Midbrain (tissue), 1 donor: ENCODE measurements at regions not wholly inside any gene's neighbourhood (a gene's known extent, or its start where the extent isn't known, plus 50 kb on each side); places are given as distances from the start of the nearest gene placed in this dataset.
"Not testable (repeated sequence)": the region's sequence is repeated elsewhere in the genome, so short reads cannot be mapped to it uniquely, and the experiment has no call there.

Experiments used
- DNase-seq: peaks from one replicate; lab custom pipeline; 2025; lab: John Stamatoyannopoulos, UW

- DNase-seq: no peak
These were observed 142.8 kb downstream of the DLL1 start for GRCh38 chr6:170147832-170148708.

DNA sequence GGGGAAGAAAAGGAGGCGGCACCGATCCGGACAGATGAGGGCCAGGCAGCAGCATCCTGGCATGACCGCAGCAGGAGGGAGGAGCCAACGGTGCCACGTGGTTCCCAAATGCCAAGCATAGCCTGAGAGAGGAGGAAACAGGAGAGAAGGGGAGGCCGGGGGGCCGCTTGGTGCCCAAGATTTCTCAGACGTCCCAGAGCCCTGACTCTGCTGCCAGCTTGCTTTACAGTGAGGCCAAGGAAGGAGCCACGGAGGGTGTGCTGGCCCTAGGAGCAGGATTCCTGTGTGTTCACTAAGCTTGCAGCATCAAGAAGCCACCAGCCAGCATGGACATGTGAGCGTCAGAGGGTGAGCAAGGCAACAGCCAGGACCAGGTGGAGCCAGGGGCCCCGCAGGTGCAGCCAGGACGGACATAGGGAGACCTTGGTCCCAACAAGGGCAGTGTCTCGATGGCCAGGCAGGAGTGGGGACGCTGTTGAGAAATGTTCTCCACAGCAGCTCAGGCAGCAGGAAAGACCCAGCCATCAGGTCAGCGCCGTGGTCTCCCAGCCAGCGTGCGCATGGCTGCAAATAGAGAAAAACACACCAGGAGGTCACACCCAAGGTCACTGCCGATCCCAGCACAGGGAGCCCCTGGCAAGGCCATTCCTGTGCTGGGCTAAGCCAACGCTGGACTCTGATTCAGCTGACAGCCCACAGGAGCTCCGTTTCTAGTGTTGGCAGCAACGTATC, 143.7 kb downstream of the DLL1 start:
- no peak for DNase-seq

GRCh38 chr6:170146640-170147039, 144.2 kb downstream of the DLL1 start:
- no peak for DNase-seq

- not testable (repeated sequence) for DNase-seq
These were observed 144.7 kb downstream of the DLL1 start for GRCh38 chr6:170146131-170146530.

DNA sequence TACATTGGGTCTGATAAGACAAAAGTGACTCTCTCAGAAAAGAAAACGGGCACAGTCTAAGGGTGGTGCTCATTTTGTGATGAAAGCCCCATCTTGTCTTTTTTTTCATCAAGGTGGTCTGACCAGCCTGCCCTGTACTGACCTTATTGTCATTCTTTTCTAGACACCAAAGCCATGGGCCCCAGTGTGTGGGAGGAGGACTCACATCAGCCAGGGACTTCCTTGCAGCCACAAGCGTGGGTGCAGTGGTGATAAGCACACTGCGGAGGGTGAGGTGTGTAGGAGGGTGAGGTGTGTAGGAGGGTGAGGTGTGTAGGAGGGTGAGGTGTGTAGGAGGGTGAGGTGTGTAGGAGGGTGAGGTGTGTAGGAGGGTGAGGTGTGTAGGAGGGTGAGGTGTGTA, 145.2 kb downstream of the DLL1 start:
- not testable (repeated sequence) for DNase-seq

DNA sequence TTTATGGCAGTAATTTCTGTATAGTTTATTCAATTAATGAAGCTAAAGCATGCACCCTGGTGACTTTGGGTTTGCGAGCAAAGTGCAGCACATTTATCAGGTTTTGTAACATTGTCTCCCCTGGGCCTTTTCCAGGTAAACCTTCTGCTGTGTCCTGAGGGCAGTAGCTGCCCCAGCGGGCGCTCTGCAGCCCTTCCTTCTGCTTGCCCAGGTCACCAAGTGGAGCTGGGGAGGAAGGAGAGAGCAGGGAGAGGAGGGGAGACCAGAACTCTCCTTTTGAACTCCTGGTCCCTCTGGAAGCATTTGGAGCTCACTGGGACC, 145.6 kb downstream of the DLL1 start:
- DNase-seq: no peak

DNA sequence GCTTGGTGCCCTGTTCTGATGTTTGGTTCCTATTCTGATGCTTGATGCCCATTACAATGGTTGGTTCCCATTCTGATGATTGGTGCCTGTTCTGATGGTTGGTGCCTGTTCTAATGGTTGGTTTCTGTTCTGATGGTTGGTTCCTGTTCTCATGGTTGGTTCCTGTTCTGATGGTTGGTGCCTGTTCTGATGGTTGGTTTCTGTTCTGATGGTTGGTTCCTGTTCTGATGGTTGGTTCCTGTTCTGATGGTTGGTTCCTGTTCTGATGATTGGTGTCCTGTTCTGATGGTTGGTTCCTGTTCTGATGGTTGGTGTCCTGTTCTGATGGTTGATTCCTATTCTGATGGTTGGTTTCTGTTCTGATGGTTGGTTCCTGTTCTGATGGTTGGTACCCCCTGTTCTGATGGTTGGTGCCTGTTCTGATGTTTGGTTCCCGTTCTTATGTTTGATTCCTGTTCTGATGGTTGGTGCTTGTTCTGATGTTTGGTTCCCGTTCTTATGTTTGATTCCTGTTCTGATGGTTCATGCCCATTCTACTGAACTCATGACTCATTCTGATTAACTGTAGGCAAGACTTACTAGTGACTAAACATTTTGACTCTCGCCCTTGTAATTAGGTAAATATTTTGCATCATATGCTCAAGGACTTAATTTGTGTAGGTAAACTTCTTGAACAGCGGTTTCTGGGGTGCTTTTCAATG, 146.2 kb downstream of the DLL1 start:
- no peak for DNase-seq

DNA sequence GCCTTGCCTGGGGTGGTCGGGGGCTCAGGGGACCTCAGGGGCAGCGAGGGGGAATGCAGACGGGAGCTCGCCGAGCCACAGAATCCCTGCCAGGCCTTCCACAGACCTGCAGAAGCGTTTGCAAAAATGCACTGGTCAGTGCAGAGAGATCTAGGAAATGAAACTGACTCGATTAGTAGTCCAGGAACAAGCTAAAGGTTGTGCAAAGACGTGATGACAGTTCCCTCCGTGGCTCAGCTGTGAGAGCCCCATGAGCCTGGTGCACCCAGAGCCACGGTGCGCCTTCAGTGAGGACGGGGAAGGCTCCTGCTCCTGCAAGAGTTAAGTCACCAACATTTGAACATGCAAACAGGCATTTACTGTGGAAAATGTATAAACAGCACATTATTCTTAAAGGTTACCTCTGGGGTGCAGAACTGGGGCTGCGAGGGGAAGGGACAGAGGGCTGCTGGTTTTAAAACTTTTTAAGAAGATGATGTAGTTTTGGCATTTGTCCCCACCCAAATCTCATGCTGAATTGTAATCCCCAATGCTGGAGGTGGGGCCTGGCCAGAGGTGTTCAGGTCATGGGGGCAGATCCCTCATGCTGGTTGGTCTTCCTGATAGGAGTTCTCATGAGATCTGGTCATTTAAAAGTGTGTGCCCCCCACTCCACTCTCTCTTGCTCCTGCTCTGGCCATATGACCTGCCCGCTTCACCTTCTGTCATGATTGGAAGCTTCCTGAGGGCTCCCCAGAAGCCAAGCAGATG, 147.3 kb downstream of the DLL1 start:
- no peak for DNase-seq

- DNase-seq: no peak
These were observed 148.3 kb downstream of the DLL1 start for GRCh38 chr6:170142559-170142958.

DNA sequence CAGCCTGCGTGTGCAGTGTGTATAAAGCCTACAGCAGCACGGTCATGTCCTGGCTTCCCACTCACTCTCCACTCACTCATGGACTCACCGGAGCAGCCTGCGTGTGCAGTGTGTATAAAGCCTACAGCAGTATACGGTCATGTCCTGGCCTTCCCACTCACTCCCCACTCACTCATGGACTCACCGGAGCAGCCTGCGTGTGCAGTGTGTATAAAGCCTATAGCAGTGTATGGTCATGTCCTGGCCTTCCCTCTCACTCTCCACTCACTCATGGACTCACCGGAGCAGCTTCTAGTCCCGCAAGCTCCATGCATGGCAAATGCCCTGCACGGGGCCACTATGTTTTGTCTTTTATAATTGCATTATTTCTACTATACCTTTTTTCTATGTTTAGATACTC, 149.8 kb downstream of the DLL1 start:
- not testable (repeated sequence) for DNase-seq

- no peak for DNase-seq
These were observed 150.7 kb downstream of the DLL1 start for GRCh38 chr6:170140129-170140528.

DNA sequence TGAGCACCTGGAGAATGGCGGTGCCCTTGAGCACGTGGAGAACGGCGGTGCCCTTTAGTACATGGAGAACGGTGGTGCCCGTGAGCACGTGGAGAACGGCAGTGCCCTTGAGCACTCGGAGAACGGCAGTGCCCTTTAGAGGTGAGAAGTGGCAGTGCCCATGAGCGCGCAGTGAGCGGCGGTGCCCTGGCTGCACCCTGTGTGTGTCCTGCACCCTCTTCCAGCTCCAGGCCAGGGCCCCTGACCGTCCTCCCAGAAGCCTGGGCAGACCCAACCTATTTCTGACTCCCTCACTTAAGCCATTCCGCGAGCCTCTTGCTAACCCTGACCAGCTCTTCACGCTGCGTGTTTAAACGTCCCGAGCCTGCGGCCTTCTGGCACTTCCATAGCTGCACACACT, 151.3 kb downstream of the DLL1 start:
- DNase-seq: no peak

GRCh38 chr6:170139046-170139445, 151.8 kb downstream of the DLL1 start:
- not testable (repeated sequence) for DNase-seq

- no peak for DNase-seq
These were observed 152.7 kb downstream of the DLL1 start for GRCh38 chr6:170137911-170138910.

- no peak for DNase-seq
These were observed 153.5 kb downstream of the DLL1 start for GRCh38 chr6:170137176-170137891.

DNA sequence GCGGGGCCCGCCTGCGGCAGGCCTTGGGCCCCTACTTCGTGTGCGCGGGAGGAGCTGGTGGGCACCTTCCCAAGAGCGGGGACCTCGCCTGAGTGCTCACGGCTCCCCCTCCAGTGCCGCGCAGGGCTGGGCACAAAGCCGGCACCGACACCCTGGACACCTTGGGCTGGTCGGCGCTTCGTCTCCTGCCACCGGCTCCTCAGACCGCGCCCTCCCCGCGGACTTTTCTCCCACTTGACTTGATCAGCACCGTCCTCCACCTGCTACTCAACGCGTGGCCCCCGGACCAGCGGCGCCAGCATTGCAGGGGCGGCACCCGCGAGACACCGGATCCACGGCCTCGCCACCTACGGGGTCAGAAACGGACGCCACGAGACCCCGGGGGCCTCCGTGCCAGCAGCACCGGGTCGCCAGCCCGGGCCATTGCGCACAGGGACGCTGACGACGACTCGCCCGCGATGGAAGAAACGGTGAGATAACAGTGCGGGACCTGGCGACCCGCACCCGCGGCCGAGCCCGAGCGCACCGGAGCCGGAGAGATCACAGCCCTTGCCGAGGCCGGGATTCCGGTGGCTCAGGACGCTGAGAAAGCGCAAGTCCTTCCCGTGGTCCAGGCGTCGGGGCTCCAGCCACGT, 154.2 kb downstream of the DLL1 start:
- DNase-seq: no peak

- no peak for DNase-seq
These were observed 154.9 kb downstream of the DLL1 start for GRCh38 chr6:170135821-170136471.

DNA sequence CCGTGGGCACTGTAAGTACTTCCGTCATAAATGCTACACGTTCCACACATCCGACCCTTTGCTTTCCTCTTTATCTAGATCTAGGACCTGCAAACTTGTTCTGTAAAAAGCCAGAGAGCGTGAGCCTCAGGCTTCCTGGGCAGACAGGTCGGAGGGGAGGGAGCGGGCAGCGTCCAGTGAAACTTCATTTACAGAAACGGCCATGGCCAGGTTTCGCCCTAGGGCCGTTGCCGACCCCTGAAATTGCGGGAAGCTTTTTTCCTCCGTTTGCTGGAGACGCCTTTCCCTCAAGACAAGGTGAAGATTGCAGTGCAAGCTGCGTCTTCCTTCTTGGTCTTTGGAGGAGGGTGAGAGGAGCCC, 155.4 kb downstream of the DLL1 start:
- no peak for DNase-seq
